ENCODE measurements at regions not wholly inside any gene's neighbourhood (a gene's known extent, or its start where the extent isn't known, plus 50 kb on each side); places are given as distances from the start of the nearest gene placed in this dataset.
"Not testable (repeated sequence)": the region's sequence is repeated elsewhere in the genome, so short reads cannot be mapped to it uniquely, and the experiment has no call there.

- H3K4me3 ChIP-seq (replicated peaks; ENCODE audit: low read depth, low read length) = no peak overlapping the region
- no peak for DNase-seq (ENCODE audit: low read depth)
- no peak for TF ChIP-seq CTCF (IDR thresholded peaks at IDR 0.05; ENCODE audit: low read length, missing control alignments)
Measured at GRCh38 chrX:552496-552895, 78.1 kb upstream of the SHOX start.

- no peak for TF ChIP-seq CTCF (IDR thresholded peaks at IDR 0.05; ENCODE audit: low read length, missing control alignments)
- DNase-seq (ENCODE audit: low read depth) = no peak
- no peak overlapping the region for H3K4me3 ChIP-seq (replicated peaks; ENCODE audit: low read depth, low read length)
Measured at GRCh38 chrX:554271-554670, 76.3 kb upstream of the SHOX start.

DNA sequence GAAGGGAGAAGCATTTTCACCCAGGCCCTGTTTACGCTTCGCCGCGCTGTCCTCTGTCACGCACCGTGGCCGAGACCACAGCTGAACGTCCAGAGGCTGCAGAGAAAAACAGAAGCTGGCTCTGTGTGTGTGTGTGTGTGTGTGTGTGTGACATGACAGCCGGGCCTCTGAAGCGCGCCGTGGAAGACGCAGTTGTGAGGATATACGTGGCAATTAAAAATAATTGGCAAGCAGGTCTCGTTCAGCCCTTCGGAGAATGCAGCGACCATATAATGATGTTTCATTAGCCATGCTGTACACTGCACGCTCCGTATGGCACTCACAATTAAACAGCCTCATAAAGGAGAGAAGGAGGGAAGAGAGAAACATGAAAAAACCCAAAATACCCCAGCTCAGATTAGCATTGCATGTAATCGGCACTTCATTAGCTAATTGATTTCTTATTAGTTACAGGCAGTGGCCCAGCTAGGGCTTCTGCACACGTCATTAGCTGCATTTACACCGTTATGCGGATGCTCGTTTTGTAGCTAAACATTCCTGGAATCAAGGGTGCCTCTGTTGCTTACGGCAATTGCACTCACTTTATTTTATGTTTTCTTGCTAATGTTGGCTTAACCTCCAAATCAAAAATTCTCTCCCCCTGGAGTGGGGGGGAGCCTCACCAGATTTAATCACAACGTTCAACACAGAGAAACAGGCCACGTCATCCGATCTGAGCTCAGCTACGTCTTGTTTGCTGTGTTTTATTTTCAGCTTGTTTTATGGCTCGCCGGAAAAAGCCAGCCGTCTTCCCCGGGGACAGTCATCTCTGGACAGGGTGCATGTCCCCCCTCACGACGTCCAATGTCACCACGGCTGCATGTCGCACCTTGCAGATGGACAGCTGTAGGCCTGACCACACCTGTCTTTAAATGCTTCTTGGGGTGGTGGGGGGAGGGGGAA is 74.6 kb upstream of the SHOX start:
- no peak overlapping the region for H3K4me3 ChIP-seq (replicated peaks; ENCODE audit: low read depth, low read length)
- TF ChIP-seq CTCF (IDR thresholded peaks at IDR 0.05; ENCODE audit: low read length, missing control alignments) = no peak
- no peak for DNase-seq (ENCODE audit: low read depth)

- not testable (repeated sequence) for DNase-seq (ENCODE audit: low read depth)
Measured at GRCh38 chrX:557601-558000, 73.0 kb upstream of the SHOX start.

DNA sequence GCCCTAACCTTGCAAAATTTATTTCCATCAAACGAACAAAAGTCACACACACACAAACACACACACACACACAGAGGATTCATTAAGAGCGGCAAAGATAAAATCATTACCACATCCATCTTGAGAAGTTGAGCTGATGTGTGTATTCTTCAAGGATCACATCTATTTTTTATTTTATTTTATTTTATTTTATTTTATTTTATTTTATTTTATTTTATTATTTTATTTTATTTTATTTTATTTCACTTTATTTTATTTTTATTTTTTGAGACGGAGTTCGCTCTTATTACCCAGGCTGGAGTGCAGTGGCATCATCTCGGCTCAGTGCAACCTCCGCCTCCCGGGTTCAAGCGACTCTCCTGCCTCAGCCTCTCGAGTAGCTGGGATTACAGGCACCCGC is 71.3 kb upstream of the SHOX start:
- not testable (repeated sequence) for DNase-seq (ENCODE audit: low read depth); H3K4me3 ChIP-seq (replicated peaks; ENCODE audit: low read depth, low read length)

More at GRCh38 chrX:557601-558000, 73.0 kb upstream of the SHOX start:
- not testable (repeated sequence) for H3K4me3 ChIP-seq (replicated peaks; ENCODE audit: low read depth, low read length)

GRCh38 chrX:567891-568290 is 62.7 kb upstream of the SHOX start:
- TF ChIP-seq CTCF (IDR thresholded peaks at IDR 0.05; ENCODE audit: low read length, missing control alignments) = no peak

GRCh38 chrX:568311-568710 is 62.3 kb upstream of the SHOX start:
- no peak for TF ChIP-seq CTCF (IDR thresholded peaks at IDR 0.05; ENCODE audit: low read length, missing control alignments)
- no peak overlapping the region for H3K4me3 ChIP-seq (replicated peaks; ENCODE audit: low read depth, low read length)
- DNase-seq (ENCODE audit: low read depth) = no peak

More at GRCh38 chrX:567891-568290, 62.7 kb upstream of the SHOX start:
- no peak for DNase-seq (ENCODE audit: low read depth)
- H3K4me3 ChIP-seq (replicated peaks; ENCODE audit: low read depth, low read length) = no peak overlapping the region

GRCh38 chrX:572538-573124 is 58.0 kb upstream of the SHOX start:
- no peak overlapping the region for H3K4me3 ChIP-seq (replicated peaks; ENCODE audit: low read depth, low read length)
- no peak for TF ChIP-seq CTCF (IDR thresholded peaks at IDR 0.05; ENCODE audit: low read length, missing control alignments)
- no peak for DNase-seq (ENCODE audit: low read depth)
